ENCODE measurements at regions not wholly inside any gene's neighbourhood (a gene's known extent, or its start where the extent isn't known, plus 50 kb on each side); places are given as distances from the start of the nearest gene placed in this dataset.

- DNase-seq = no peak
These were observed 166.8 kb downstream of the ETV1 start for GRCh38 chr7:13822678-13823077.

- no peak for DNase-seq
These were observed 162.7 kb downstream of the ETV1 start for GRCh38 chr7:13826752-13827151.

- no peak for DNase-seq
These were observed 161.8 kb downstream of the ETV1 start for GRCh38 chr7:13827716-13828115.

GRCh38 chr7:13829231-13829630 is 160.2 kb downstream of the ETV1 start:
- no peak for DNase-seq

GRCh38 chr7:13829914-13830900 is 159.3 kb downstream of the ETV1 start:
- peak; percentile 57 for DNase-seq

- DNase-seq = no peak
These were observed 157.1 kb downstream of the ETV1 start for GRCh38 chr7:13832346-13832745.

- peak; percentile 58 for DNase-seq
These were observed 155.1 kb downstream of the ETV1 start for GRCh38 chr7:13834328-13834761.

GRCh38 chr7:13835442-13835841 is 154.0 kb downstream of the ETV1 start:
- no peak for DNase-seq

GRCh38 chr7:13839063-13839462 is 150.4 kb downstream of the ETV1 start:
- peak; percentile 80 for DNase-seq

Data from NCI-H1105 (cell line).